Cardiac muscle cell (in vitro differentiated cells and primary cell): ENCODE measurements at regions not wholly inside any gene's neighbourhood (a gene's known extent, or its start where the extent isn't known, plus 50 kb on each side); places are given as distances from the start of the nearest gene placed in this dataset.

Experiments
- DNase-seq, 2 donors: peaks; one replicate each; pipeline versions ENCODE4 v3.0.0 to v3.0.0-alpha.2; 2010 to 2017; ENCODE audit warnings: low read depth in 1 of 2, low spot score in 1 of 2
- H3K27ac ChIP-seq: fragments of 200-600 bp; sonication (generic); 2 replicates; pipeline ENCODE4 v1.5.1; 2016
- H3K27me3 ChIP-seq: fragments of 200-600 bp; sonication (generic); 2 replicates; pipeline ENCODE4 v1.6.0; 2016; ENCODE audit warnings: control low read depth
- H3K36me3 ChIP-seq: fragments of 200-600 bp; sonication (generic); 2 replicates; pipeline ENCODE4 v1.5.1; 2016; ENCODE audit warnings: control low read depth
- H3K4me1 ChIP-seq: fragments of 200-600 bp; sonication (generic); 2 replicates; pipeline ENCODE4 v1.8.1; 2017; ENCODE audit warnings: low read depth, mild to moderate bottlenecking, mixed run types
- H3K4me3 ChIP-seq: fragments of 200-600 bp; sonication (generic); 2 replicates; pipeline ENCODE4 v1.5.1; 2016; ENCODE audit warnings: mild to moderate bottlenecking
- H3K9me3 ChIP-seq: fragments of 200-600 bp; sonication (generic); 2 replicates; pipeline ENCODE4 v1.5.1; 2017; ENCODE audit warnings: low read depth, mild to moderate bottlenecking, control low read depth
- CTCF ChIP-seq: IDR thresholded peaks from 2 replicates; pipeline ENCODE4 v1.5.1; 2012; ENCODE audit warnings: low read depth, mild to moderate bottlenecking, low read length

GRCh38 chr1:37120279-37120678 is 86.0 kb upstream of the GRIK3 start:
- TF ChIP-seq CTCF = no peak
- H3K9me3 ChIP-seq = no peaks in the 10 kb centered on the region
- no peaks in the 10 kb centered on the region for H3K36me3 ChIP-seq
- H3K27ac ChIP-seq = no peak overlapping the region
- H3K4me3 ChIP-seq = no peak overlapping the region
- H3K4me1 ChIP-seq = no peaks in the 10 kb centered on the region
- DNase-seq = no peak
- peaks cover 2% of the 10 kb centered on the region for H3K27me3 ChIP-seq

- Histone ChIP-seq H3K36me3 (no peaks in the 10 kb centered on the region), H3K9me3 (no peaks in the 10 kb centered on the region), H3K27me3 (peaks cover 9% of the 10 kb centered on the region), H3K4me3 (no peak overlapping the region), H3K27ac (no peak overlapping the region), H3K4me1 (no peaks in the 10 kb centered on the region)
- no peak for TF ChIP-seq CTCF
- no peak for DNase-seq
These were observed 89.2 kb upstream of the GRIK3 start for GRCh38 chr1:37123276-37124115.

- no peak for TF ChIP-seq CTCF
These were observed 90.2 kb upstream of the GRIK3 start for GRCh38 chr1:37124501-37124900.

GRCh38 chr1:37125295-37125694 is 91.0 kb upstream of the GRIK3 start:
- Histone ChIP-seq H3K4me1 (no peaks in the 10 kb centered on the region), H3K4me3 (no peak overlapping the region), H3K36me3 (no peaks in the 10 kb centered on the region), H3K27me3 (peaks cover 23% of the 10 kb centered on the region), H3K27ac (no peak overlapping the region), H3K9me3 (no peaks in the 10 kb centered on the region)
- DNase-seq = no peak
- TF ChIP-seq CTCF = no peak

More at GRCh38 chr1:37124501-37124900, 90.2 kb upstream of the GRIK3 start:
- no peak for DNase-seq
- Histone ChIP-seq H3K36me3 (no peaks in the 10 kb centered on the region), H3K27me3 (peaks cover 15% of the 10 kb centered on the region), H3K4me3 (no peak overlapping the region), H3K27ac (no peak overlapping the region), H3K4me1 (no peaks in the 10 kb centered on the region), H3K9me3 (no peaks in the 10 kb centered on the region)

- DNase-seq = no peak
- H3K9me3 ChIP-seq = no peaks in the 10 kb centered on the region
- TF ChIP-seq CTCF = no peak
- no peak overlapping the region for H3K4me3 ChIP-seq
- H3K27ac ChIP-seq = no peak overlapping the region
- H3K4me1 ChIP-seq = no peaks in the 10 kb centered on the region
- H3K36me3 ChIP-seq = no peaks in the 10 kb centered on the region
- H3K27me3 ChIP-seq = peaks cover 31% of the 10 kb centered on the region
These were observed 93.0 kb upstream of the GRIK3 start for GRCh38 chr1:37127254-37127748.
